GM13976 (cell line): ENCODE measurements at regions not wholly inside any gene's neighbourhood (a gene's known extent, or its start where the extent isn't known, plus 50 kb on each side); places are given as distances from the start of the nearest gene placed in this dataset.

Experiments
- DNase-seq: peaks from one replicate; pipeline ENCODE4 v3.0.0; 2012; ENCODE audit warnings: low spot score
- in situ Hi-C: fragments of 300-500 bp; cut with MboI; formaldehyde crosslinking; loops from one replicate; pipeline ENCODE4 v1.12.0; 2022; ENCODE audit warnings: low sequenced_read_pairs, mixed read lengths, inconsistent platforms; ENCODE audit not compliant: unreplicated experiment
- TF ChIP-seq, protein P1 (sequence below): IDR thresholded peaks from 2 replicates; pipeline ENCODE4 v1.5.1; 2012; ENCODE audit warnings: borderline replicate concordance, mild to moderate bottlenecking; ENCODE audit not compliant: insufficient read depth; ENCODE audit errors: extremely low read depth, missing control alignments, control extremely low read depth

GRCh38 chr22:46079861-46080821 lies 70.2 kb upstream of the PPARA start:
- TF ChIP-seq, protein P1, sequence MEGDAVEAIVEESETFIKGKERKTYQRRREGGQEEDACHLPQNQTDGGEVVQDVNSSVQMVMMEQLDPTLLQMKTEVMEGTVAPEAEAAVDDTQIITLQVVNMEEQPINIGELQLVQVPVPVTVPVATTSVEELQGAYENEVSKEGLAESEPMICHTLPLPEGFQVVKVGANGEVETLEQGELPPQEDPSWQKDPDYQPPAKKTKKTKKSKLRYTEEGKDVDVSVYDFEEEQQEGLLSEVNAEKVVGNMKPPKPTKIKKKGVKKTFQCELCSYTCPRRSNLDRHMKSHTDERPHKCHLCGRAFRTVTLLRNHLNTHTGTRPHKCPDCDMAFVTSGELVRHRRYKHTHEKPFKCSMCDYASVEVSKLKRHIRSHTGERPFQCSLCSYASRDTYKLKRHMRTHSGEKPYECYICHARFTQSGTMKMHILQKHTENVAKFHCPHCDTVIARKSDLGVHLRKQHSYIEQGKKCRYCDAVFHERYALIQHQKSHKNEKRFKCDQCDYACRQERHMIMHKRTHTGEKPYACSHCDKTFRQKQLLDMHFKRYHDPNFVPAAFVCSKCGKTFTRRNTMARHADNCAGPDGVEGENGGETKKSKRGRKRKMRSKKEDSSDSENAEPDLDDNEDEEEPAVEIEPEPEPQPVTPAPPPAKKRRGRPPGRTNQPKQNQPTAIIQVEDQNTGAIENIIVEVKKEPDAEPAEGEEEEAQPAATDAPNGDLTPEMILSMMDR: no peak
- no peak for DNase-seq
- in situ Hi-C loops: no loop called here

DNA sequence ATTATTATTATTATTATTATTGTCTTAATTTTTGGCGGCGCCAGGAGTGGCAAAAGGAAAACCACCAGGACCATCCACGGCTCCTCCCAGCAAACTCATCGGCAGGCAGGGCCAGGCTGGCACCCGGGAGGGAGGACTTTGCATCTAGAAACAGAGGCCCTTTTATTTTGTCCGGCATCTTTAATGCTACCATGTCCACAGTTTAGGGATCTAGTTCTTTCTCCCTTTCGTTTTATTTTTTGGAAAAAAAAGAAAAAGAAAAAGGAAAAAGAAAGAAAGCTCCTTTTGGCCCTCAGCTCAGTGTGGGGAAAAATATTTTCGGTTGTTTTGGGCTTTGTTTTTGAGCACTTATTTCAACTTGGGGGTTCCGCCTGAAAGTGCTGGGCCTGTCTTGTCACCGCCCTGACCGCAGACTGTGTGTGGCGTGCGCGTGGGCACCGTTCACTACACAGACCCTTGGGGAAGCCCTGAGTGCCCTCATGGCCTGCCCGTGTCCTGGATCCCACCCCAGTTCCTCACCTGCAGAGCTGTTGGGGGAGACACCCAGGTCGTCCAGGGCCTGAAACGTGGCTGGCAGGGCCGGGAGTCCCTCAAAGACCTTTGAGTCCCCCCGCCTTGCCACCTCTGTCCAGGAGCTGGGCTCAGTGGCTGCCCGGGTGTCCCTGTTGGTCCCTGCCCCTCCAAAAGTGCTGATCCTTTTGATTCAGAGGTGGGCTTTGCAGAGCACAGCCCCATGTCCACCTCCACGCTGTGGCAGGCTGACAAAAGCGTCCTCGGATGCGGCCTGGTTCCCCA lies 69.1 kb upstream of the PPARA start:
- DNase-seq: no peak
- TF ChIP-seq, protein P1: no peak
- in situ Hi-C loops: no loop called here

DNA sequence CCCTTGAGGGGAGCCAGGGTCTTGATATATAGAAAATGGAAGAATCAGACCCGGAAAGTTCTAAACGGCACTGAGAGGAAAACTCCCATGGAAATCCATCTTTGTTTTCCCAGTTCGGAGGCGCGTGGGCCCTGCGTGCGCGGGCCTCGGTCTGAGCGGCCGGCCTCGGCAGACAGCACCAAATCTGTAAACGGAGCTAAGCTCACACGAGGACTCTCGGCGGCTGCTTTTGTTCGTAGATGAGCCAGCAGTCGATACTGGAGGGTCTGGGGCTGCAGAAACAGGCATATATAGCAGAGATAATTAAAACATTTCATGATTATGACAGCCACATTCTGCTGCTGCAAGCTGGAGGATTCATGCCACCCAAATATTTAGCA lies 68.5 kb upstream of the PPARA start:
- TF ChIP-seq, protein P1: no peak
- DNase-seq: no peak
- in situ Hi-C loops: no loop called here

DNA sequence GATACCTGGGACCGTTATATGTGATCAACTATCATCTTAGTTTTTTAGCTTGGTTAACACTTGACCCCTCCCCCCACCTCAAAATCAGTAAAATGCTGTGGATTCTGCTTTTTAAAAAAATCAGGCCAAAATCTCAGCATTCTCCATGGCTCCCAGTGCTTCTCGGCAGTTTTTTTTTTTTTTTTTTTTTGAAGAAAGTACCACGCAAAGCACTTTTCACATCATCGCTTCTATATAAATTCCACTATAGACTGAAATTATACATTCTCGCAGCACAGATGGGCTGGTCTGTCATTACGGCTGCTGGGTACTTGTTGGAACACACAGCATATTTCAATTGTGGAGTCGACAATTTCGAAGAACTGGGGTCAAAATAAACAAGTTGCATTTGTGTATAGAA lies 67.7 kb upstream of the PPARA start:
- in situ Hi-C loops: no loop called here
- TF ChIP-seq, protein P1: no peak
- no peak for DNase-seq

- DNase-seq: no peak
- TF ChIP-seq, protein P1: no peak
- in situ Hi-C loops: no loop called here
These were observed 66.7 kb upstream of the PPARA start for GRCh38 chr22:46083383-46084350.

GRCh38 chr22:46084376-46084775 lies 66.0 kb upstream of the PPARA start:
- DNase-seq: no peak
- in situ Hi-C loops: no loop called here
- TF ChIP-seq, protein P1: no peak
